GM21528 (cell line): ENCODE measurements at regions not wholly inside any gene's neighbourhood (a gene's known extent, or its start where the extent isn't known, plus 50 kb on each side); places are given as distances from the start of the nearest gene placed in this dataset.

Source experiments
- ATAC-seq: cut with Tn5 transposase; IDR thresholded peaks from one replicate; pipeline ENCODE4 v1.9.1; 2021; ENCODE audit warnings: mild to moderate bottlenecking, moderate library complexity; ENCODE audit not compliant: unreplicated experiment, low FRiP score

- ATAC-seq: no peak
These were observed 212.1 kb downstream of the TTC32 start for GRCh38 chr2:19689646-19690168.

GRCh38 chr2:19688059-19688458 is 213.7 kb downstream of the TTC32 start:
- ATAC-seq: no peak

GRCh38 chr2:19687017-19687659 is 214.6 kb downstream of the TTC32 start:
- ATAC-seq: no peak

DNA sequence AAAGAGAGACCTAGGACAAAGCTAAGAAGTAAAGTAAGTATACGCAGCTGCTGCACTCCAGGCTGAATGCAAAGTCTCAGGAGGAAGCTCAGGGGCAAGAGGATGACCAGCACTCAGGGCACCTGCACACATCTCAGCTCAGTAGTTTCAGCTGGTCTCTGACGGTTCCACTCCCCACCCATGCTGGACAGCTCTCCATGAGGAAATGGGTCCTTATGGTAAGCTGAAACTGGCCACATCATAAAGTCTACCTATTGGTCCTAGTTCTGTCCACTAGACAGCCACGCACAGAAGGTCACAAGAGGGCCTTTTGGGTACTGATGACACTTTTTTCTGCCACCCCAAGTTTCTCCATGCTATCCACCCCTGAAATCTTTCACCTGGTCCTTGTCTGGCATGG is 215.3 kb downstream of the TTC32 start:
- no peak for ATAC-seq

DNA sequence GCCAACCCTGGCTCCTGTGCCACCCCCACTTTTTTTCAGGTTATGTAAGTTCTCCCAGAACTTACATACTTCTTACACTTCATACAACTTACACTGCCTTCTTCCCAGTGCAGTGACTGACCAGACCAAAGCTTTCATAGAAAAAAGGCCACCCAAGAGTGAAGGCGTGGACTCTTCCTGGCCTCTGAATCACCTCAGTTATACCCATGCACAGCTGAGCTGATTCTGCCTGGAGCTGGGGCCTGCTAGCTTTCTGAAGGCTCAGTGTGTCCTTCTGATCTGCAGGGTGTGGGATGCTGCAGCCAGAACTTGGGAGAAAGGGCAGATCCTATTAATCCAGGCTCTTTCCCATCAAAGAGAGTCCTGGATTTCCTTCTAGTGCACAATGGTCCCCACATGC is 216.1 kb downstream of the TTC32 start:
- ATAC-seq: no peak

DNA sequence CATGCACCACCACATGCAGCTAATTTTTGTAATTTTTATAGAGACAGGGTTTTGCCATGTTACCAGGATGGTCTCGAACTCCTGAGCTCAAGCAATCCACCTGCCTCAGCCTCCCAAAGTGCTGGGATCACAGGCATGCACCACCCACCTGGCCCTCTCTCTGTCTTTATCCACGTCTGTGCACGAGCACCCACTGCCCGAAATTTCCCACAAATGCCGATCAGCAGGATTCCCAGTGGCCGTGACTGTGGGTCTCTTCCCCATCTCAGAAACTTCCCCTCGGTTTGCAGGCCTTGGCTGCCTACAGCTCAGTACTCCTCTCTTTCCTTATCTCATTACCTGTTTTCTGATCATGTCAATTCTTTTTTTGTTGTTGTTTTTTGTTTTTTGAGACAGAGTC is 217.3 kb downstream of the TTC32 start:
- ATAC-seq: no peak

GRCh38 chr2:19683556-19683955 is 218.2 kb downstream of the TTC32 start:
- no peak for ATAC-seq

DNA sequence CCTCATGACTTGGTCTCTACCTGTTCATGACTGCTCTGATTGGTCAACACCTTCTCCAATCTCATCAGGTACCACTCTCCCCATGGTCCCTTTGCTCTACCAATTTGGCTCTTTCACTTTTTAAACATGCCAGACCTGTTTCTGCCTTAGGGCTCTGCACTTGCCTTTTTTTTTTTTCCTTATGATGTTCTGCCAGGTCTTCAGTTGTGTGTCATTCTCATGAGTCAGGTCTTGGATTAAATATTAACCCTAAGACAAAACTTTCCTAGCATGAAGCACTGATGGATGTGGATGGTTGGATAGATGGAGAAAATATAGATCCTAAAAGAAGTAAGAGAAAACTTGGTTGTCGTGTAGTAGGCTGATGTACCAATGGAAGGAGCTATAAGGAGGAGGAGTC is 219.3 kb downstream of the TTC32 start:
- ATAC-seq: no peak

DNA sequence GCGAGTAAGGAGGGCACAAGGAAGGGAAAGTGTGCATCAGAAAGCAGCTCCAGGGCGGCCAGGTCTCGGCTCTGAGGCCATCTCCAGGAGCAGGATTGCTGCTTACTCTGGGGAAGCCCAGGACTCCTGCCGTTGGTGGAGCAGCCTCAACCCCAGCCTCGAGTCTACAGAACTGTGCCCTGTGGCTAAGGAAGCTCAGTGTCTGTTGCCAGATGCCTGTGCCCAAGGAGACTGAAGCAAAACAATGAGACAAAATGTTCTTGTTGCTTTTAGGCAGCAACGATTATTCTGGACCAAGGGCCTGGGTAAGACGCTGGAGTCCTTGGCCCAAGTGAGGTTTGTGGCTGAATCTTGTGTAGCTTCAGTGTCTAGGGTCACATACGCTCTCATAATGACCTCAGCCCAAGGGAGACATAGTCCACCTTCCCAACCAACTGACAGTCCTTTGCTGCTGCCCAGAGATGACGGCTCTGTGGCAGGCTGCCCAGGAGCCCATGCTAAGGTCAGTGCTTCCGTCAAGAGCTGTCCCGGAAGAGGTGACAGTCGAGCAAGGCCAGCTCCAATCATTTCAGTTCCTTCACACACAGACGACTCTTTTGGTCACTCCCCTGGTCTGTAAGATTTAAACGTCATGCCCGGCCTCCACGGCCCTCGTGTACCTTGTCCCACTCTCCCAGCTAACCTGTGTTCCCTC is 223.8 kb downstream of the TTC32 start:
- no peak for ATAC-seq

GRCh38 chr2:19677215-19677777 is 224.5 kb downstream of the TTC32 start:
- no peak for ATAC-seq

GRCh38 chr2:19676770-19677169 is 225.0 kb downstream of the TTC32 start:
- no peak for ATAC-seq

- no peak for ATAC-seq
These were observed 225.8 kb downstream of the TTC32 start for GRCh38 chr2:19675856-19676460.

DNA sequence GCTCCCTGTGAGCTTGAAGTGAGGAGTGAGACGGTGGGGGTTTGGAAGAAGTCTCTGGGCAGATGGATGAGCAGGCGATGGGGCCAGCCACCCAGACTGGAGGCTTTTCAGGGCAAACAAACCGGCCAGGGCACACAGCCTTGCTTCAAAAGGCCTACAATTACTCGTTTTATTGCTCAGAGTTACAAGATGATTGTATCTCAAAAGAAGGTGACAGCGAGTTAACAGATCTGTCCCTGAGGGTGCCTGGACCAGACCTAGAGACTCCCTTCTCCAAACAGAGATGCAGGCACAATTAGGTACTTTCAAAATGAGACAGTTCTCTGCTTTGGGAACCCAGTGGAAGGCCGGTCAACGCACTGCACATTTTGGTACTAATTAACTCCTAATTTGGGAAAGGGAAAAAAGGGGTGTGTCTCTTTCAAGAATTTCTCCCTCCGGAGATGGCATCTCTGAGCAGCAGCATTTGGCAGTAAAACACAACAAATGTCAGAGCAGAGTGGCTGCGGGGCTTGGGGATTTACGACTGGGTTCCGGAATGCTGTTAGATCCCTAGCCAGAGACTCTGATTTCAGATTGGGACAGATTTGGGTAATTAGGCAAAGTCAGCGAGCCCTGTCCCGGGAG is 226.7 kb downstream of the TTC32 start:
- ATAC-seq: no peak

DNA sequence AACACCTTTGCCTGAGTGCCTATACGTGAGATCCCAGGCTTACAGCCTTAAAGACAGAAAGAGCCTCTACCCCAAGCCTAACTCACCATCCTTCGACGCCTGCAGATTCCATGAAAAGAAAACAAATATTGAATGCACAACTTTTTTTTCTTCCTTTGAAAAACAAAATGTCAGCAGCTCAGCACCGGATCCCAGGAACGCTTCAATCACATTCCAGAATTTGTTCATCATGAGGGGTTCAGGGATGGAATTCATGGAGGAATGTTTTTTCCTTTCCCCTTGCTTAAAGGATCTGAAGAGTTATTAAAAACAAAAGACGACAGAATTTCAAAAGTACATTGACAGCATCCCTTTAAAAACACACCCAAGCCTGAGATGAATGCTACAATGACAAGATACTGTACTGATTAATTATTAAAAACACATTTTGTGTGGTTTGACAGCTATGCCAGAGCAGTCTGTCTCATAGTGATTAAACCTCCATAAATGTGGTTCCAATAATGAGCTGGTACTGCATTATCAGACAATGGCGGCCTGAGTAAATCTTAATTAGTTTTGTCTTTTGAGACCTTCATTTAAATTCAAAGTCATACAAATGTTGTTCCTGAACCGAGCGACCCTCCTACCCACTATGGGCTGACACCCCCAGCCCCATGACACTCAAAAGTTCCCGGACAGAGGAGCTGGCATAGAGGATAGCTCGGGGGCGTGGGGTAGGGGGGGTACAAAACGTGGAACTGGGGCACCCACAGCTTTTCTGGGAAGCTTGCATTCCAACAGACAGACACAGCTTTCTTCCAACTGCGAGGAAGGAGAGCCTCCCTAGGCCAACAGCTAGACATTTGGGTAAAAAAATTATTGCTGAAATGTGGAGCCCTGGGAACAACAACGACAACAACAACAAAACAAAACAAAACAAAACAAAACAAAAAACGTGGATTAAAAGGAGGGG is 227.5 kb downstream of the TTC32 start:
- ATAC-seq: no peak

- ATAC-seq: no peak
These were observed 228.5 kb downstream of the TTC32 start for GRCh38 chr2:19673213-19673791.

DNA sequence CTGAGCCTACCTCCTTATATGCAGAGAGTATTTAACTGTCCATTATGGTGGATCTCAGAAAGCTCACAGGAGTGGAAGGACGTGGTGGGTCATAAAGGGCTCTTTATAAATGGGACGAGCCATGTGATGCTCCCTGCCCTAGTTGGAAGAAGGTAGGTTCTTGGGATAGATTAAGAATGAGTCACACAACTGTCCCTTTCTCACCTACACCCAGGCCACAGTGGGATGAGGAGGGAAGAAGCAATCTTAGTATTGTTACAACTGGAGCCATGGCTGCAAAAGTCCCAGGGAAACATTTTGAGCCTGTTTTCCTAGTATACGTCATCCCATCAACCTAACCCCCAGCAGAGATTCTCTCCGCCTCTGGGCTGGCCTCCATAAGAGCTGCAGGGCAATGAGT is 229.9 kb downstream of the TTC32 start:
- ATAC-seq: no peak

- ATAC-seq: no peak
These were observed 230.5 kb downstream of the TTC32 start for GRCh38 chr2:19671311-19671710.

GRCh38 chr2:19670303-19670702 is 231.5 kb downstream of the TTC32 start:
- no peak for ATAC-seq

- no peak for ATAC-seq
These were observed 232.2 kb downstream of the TTC32 start for GRCh38 chr2:19669559-19669958.

DNA sequence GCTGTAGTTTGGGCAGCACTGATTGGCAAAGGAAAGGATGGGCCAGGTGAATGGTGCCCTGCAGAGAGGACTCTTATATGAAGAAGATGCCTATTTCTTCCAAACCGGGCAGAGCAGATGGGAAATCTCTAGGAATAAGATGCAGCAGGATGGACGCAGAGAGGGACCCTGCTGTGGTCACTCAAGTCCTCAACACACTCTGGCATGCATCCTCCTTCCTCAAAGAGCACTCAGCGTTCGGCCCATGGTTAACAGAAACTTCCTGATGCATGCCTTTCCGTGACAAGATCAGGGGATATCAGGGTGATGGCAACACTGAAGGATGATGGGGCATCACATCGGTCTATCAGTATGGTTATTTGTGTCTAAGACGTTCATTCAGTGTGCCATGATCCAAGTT is 232.7 kb downstream of the TTC32 start:
- no peak for ATAC-seq
